Body of pancreas (tissue), 4 donors: ENCODE measurements at regions not wholly inside any gene's neighbourhood (a gene's known extent, or its start where the extent isn't known, plus 50 kb on each side); places are given as distances from the start of the nearest gene placed in this dataset.
"Not testable (repeated sequence)": the region's sequence is repeated elsewhere in the genome, so short reads cannot be mapped to it uniquely, and the experiment has no call there.

ENCODE experiments used
- ATAC-seq: fragments of 150-250 bp; one replicate; pipeline ENCODE4 v1.9.1; 2016
- DNase-seq, 4 donors: peaks; one replicate each; pipeline ENCODE4 v3.0.0-alpha.2; 2019
- H3K27ac ChIP-seq, 4 donors: fragments of 200-600 bp; sonication (generic); 1 replicate in 3 of 4; 2 replicates in 1 of 4; pipeline versions ENCODE4 v1.5.1 to v1.6.1; 2016 to 2019; ENCODE audit warnings: mild to moderate bottlenecking in 1 of 4, mixed read lengths in 1 of 4, moderate library complexity in 1 of 4
- H3K27me3 ChIP-seq, 2 donors: fragments of 200-600 bp; sonication (generic); one replicate each; pipeline ENCODE4 v1.6.0; 2016; ENCODE audit warnings: mild to moderate bottlenecking in 1 of 2
- H3K36me3 ChIP-seq, 2 donors: fragments of 200-600 bp; sonication (generic); replicated peaks in 1 of 2; 2 replicates each; pipeline ENCODE4 v1.5.1; 2016; ENCODE audit warnings: low read depth in 2 of 2; ENCODE audit not compliant: insufficient read depth in 1 of 2
- H3K4me1 ChIP-seq: fragments of 200-600 bp; sonication (generic); one replicate; pipeline ENCODE4 v1.6.0; 2016
- H3K4me3 ChIP-seq, 2 donors: fragments of 200-600 bp; sonication (generic); 1 replicate in 1 of 2; 2 replicates in 1 of 2; pipeline ENCODE4 v1.5.1; 2016 to 2019
- H3K9me3 ChIP-seq, 3 donors: fragments of 200-600 bp; sonication (generic); 1 replicate in 2 of 3; 2 replicates in 1 of 3; pipeline ENCODE4 v1.5.1; 2016
- POLR2A ChIP-seq, 3 donors: fragments of 450-650 bp; IDR thresholded peaks; one replicate each; pipeline ENCODE4 v1.6.1; 2016; ENCODE audit warnings: antibody characterized with exemption in 3 of 3, mild to moderate bottlenecking in 2 of 3
- WGBS, 2 donors: methylation state at CpG; one replicate each; pipeline ENCODE4 v1.1.5; 2017; 5-methylcytosine and 5-hydroxymethylcytosine counted together
- intact Hi-C: fragments of 100-400 bp; cut with DNase I; formaldehyde crosslinking; loops from one replicate; pipeline ENCODE4 v1.15.1; 2023
- TF ChIP-seq, protein P1 (sequence below), 7 experiments: fragments of 450-650 bp in 4 of 7; fragments of 200-600 bp in 3 of 7; sonication (generic) in 3 of 7; IDR thresholded peaks; one replicate each; pipeline ENCODE4 v1.5.1; 2016 to 2019; ENCODE audit warnings: antibody characterized with exemption in 7 of 7

DNA sequence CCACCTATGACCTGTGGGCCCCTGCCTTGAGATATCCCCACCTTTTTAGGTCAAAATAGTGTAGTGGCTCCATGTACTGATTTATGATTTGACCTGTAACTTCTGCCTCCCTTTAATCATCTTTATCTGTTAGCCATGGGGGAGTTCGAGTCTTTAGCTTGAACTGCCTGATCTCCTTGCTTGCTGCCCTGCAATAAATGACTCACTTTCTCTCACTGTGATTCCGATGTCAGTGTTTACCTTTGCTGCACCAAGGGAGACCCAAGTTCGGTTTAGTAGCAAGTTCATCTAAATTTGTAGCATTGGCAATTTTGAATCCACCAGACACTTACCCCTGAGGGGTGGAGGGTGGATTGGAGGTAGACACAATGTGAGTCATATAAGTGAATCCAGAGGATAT, 814.6 kb upstream of the AUTS2 start:
- Histone ChIP-seq H3K4me1 (no peaks in the 10 kb centered on the region), H3K9me3 (no peaks in the 10 kb centered on the region), H3K36me3 (no peaks in the 10 kb centered on the region), H3K27ac (no peak overlapping the region), H3K27me3 (no peaks in the 10 kb centered on the region), H3K4me3 (no peak overlapping the region)
- no peak for TF ChIP-seq POLR2A (IDR thresholded peaks at IDR 0.05)
- TF ChIP-seq, protein P1, sequence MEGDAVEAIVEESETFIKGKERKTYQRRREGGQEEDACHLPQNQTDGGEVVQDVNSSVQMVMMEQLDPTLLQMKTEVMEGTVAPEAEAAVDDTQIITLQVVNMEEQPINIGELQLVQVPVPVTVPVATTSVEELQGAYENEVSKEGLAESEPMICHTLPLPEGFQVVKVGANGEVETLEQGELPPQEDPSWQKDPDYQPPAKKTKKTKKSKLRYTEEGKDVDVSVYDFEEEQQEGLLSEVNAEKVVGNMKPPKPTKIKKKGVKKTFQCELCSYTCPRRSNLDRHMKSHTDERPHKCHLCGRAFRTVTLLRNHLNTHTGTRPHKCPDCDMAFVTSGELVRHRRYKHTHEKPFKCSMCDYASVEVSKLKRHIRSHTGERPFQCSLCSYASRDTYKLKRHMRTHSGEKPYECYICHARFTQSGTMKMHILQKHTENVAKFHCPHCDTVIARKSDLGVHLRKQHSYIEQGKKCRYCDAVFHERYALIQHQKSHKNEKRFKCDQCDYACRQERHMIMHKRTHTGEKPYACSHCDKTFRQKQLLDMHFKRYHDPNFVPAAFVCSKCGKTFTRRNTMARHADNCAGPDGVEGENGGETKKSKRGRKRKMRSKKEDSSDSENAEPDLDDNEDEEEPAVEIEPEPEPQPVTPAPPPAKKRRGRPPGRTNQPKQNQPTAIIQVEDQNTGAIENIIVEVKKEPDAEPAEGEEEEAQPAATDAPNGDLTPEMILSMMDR (IDR thresholded peaks at IDR 0.05) = no peak
- no peak for ATAC-seq
- DNase-seq = no peak
- 77 to 88% methylated on average over 3 of the region's 3 CpGs for WGBS, 2 donors
- intact Hi-C loops = no loop called here

DNA sequence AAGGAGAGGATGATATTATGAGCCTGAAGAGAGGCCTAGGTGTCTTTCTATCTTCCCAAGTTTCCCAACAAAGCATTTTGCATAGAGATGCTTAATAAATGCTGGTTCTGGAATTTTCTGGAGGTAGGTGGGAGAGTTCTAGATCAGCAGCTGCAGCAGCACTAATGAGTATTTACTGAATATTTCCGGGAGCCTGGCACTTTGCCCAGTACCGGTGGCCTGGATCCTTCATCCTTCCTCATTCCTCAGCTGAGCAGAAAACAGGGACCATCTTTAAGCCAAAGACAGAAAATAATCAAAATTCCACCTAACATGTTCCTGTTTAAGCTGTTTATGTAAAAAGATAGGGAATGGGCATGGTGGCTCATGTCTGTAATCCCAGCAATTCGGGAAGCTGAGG, 813.2 kb upstream of the AUTS2 start:
- Histone ChIP-seq H3K27ac (no peak overlapping the region), H3K4me1 (no peaks in the 10 kb centered on the region), H3K4me3 (no peak overlapping the region), H3K36me3 (no peaks in the 10 kb centered on the region), H3K27me3 (no peaks in the 10 kb centered on the region), H3K9me3 (no peaks in the 10 kb centered on the region)
- TF ChIP-seq, protein P1 (IDR thresholded peaks at IDR 0.05) = no peak
- DNase-seq = peak; percentile 11 to 50 (median 28)
- intact Hi-C loops = no loop called here
- 13 to 31% methylated on average over 3 of the region's 3 CpGs for WGBS, 2 donors
- ATAC-seq = no peak

DNA sequence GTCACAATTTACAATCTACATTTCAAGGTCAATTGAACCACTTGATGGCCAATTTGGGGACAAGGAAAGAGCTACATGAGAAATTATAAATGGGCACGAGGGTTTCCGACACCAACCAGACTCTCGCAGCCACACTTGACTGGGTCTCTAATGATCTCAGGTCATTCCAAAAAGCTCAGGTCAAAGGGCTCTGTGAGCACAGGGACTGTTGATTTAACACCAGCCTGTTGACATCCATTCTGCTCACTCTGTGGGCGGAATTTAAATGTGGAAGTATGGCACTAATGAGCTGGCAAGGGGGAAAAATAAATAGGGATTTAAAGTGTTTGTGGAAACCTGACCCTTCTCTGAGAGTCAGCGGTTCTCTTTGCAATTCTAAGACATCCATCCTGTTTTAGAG, 810.7 kb upstream of the AUTS2 start:
- no peak for DNase-seq
- no peak overlapping the region for H3K27ac ChIP-seq

DNA sequence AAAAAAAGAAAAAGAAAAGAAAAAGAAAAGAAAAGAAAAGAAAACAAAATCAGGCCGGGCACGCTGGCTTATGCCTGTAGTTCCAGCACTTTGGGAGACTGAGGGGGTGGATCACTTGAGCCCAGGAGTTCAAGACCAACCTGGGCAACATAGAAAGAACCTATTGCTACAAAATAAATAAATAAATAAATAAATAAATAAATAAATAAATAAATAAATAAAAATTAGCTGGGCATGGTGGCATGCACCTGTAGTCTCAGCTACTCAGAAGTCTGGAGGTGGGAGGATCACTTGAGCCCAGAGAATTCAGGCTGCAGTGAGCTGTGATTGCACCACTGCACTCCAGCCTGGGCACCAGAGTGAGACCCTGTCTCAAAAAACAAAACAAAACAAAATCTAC, 809.7 kb upstream of the AUTS2 start:
- intact Hi-C loops = not testable (repeated sequence)
- WGBS, 2 donors = 88 to 100% methylated on average over 2 of the region's 2 CpGs

More for the DNA sequence above, 810.7 kb upstream of the AUTS2 start:
- TF ChIP-seq, protein P1 (IDR thresholded peaks at IDR 0.05) = no peak
- TF ChIP-seq POLR2A (IDR thresholded peaks at IDR 0.05) = no peak
- H3K4me1 ChIP-seq = no peaks in the 10 kb centered on the region
- ATAC-seq = no peak
- H3K4me3 ChIP-seq = no peak overlapping the region
- no peaks in the 10 kb centered on the region for H3K27me3 ChIP-seq
- no peaks in the 10 kb centered on the region for H3K36me3 ChIP-seq
- WGBS, 2 donors = 62% methylated on average over 5 of the region's 5 CpGs
- intact Hi-C loops = no loop called here
- no peaks in the 10 kb centered on the region for H3K9me3 ChIP-seq

DNA sequence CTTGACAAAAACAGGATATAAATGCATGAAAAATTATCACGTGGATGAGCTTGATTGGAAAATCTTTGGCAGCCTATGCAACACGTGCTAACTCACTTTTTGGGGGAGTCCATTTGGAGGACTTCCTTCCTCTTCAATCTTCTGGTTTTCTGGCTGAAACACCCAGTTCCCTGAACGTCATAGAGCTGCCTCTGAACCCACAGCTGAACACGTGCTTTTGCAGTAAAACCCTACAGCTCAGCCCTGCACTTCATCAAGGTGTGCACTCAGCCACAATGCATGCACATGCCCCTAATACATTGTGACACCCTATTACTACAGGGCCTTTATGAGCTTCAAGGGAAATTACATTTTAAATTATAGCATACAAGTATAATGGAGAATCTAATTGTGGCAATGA, 808.7 kb upstream of the AUTS2 start:
- no peak for TF ChIP-seq POLR2A (IDR thresholded peaks at IDR 0.05)
- TF ChIP-seq, protein P1 (IDR thresholded peaks at IDR 0.05) = no peak
- no peak overlapping the region for H3K4me3 ChIP-seq
- H3K4me1 ChIP-seq = no peaks in the 10 kb centered on the region
- intact Hi-C loops = no loop called here
- no peaks in the 10 kb centered on the region for H3K27me3 ChIP-seq
- DNase-seq (no peak), ATAC-seq (no peak)
- H3K36me3 ChIP-seq = no peaks in the 10 kb centered on the region
- 20 to 26% methylated on average over 4 of the region's 4 CpGs for WGBS, 2 donors
- H3K27ac ChIP-seq = no peak overlapping the region
- no peaks in the 10 kb centered on the region for H3K9me3 ChIP-seq

More for the DNA sequence above, 809.7 kb upstream of the AUTS2 start:
- H3K36me3 ChIP-seq, H3K4me1 ChIP-seq, H3K27ac ChIP-seq, H3K27me3 ChIP-seq, H3K9me3 ChIP-seq, ATAC-seq, H3K4me3 ChIP-seq, DNase-seq: not testable (repeated sequence)
